Subcutaneous abdominal adipose tissue (tissue), 5 donors: ENCODE measurements at regions not wholly inside any gene's neighbourhood (a gene's known extent, or its start where the extent isn't known, plus 50 kb on each side); places are given as distances from the start of the nearest gene placed in this dataset.

Experiments used
- H3K27ac ChIP-seq: one replicate; pipeline ENCODE4 v1.7.0; 2013; ENCODE audit warnings: low read depth, mild to moderate bottlenecking, inconsistent platforms, low read length, moderate library complexity
- H3K27me3 ChIP-seq, 5 donors: one replicate each; pipeline ENCODE4 v1.7.0; 2013; ENCODE audit warnings: low read length in 5 of 5, inconsistent platforms in 1 of 5; ENCODE audit not compliant: control insufficient read depth in 5 of 5, insufficient read depth in 4 of 5
- H3K36me3 ChIP-seq, 5 donors: one replicate each; pipeline ENCODE4 v1.7.0; 2013; ENCODE audit warnings: low read length in 5 of 5; ENCODE audit not compliant: control insufficient read depth in 5 of 5, insufficient read depth in 5 of 5
- H3K4me1 ChIP-seq, 5 donors: one replicate each; pipeline ENCODE4 v1.7.0; 2013; ENCODE audit warnings: low read length in 5 of 5, mild to moderate bottlenecking in 3 of 5, moderate library complexity in 1 of 5; ENCODE audit not compliant: control insufficient read depth in 5 of 5, insufficient read depth in 5 of 5
- H3K4me3 ChIP-seq, 5 donors: one replicate each; pipeline ENCODE4 v1.7.0; 2013; ENCODE audit warnings: low read length in 5 of 5, low read depth in 1 of 5
- H3K9ac ChIP-seq, 5 donors: one replicate each; pipeline ENCODE4 v1.7.0; 2013; ENCODE audit warnings: low read length in 5 of 5, mild to moderate bottlenecking in 4 of 5, moderate library complexity in 3 of 5
- H3K9me3 ChIP-seq, 5 donors: one replicate each; pipeline ENCODE4 v1.7.0; 2013; ENCODE audit warnings: low read length in 5 of 5; ENCODE audit not compliant: control insufficient read depth in 5 of 5
- donor health status: healthy.
- donor health status: healthy.
- donor health status: healthy.
- donor health status: healthy.
- donor health status: healthy.

- Histone ChIP-seq H3K36me3 (no peaks in the 10 kb centered on the region), H3K4me1 (no peaks in the 10 kb centered on the region), H3K9me3 (no peaks in the 10 kb centered on the region), H3K4me3 (no peak overlapping the region), H3K27ac (no peak overlapping the region), H3K27me3 (no peaks in the 10 kb centered on the region), H3K9ac (no peak overlapping the region)
These were observed 92.3 kb upstream of the PUM3 start for GRCh38 chr9:2936221-2936620.

GRCh38 chr9:2934883-2935282 lies 91.0 kb upstream of the PUM3 start:
- Histone ChIP-seq H3K9ac (no peak overlapping the region), H3K4me3 (no peak overlapping the region), H3K36me3 (no peaks in the 10 kb centered on the region), H3K27ac (no peak overlapping the region), H3K4me1 (no peaks in the 10 kb centered on the region), H3K9me3 (no peaks in the 10 kb centered on the region), H3K27me3 (no peaks in the 10 kb centered on the region)

GRCh38 chr9:2934241-2934650 lies 90.4 kb upstream of the PUM3 start:
- Histone ChIP-seq H3K27me3 (no peaks in the 10 kb centered on the region), H3K9ac (no peak overlapping the region), H3K4me3 (no peak overlapping the region), H3K36me3 (no peaks in the 10 kb centered on the region), H3K4me1 (no peaks in the 10 kb centered on the region), H3K9me3 (no peaks in the 10 kb centered on the region), H3K27ac (no peak overlapping the region)

GRCh38 chr9:2933165-2934095 lies 89.5 kb upstream of the PUM3 start:
- Histone ChIP-seq H3K27me3 (no peaks in the 10 kb centered on the region), H3K9me3 (no peaks in the 10 kb centered on the region), H3K4me3 (no peak overlapping the region), H3K4me1 (no peaks in the 10 kb centered on the region), H3K36me3 (no peaks in the 10 kb centered on the region), H3K27ac (no peak overlapping the region), H3K9ac (no peak overlapping the region)

- Histone ChIP-seq H3K36me3 (no peaks in the 10 kb centered on the region), H3K9me3 (no peaks in the 10 kb centered on the region), H3K27ac (no peak overlapping the region), H3K4me1 (no peaks in the 10 kb centered on the region), H3K27me3 (no peaks in the 10 kb centered on the region), H3K4me3 (no peak overlapping the region), H3K9ac (no peak overlapping the region)
These were observed 84.5 kb upstream of the PUM3 start for GRCh38 chr9:2928411-2928810.

- Histone ChIP-seq H3K27ac (no peak overlapping the region), H3K27me3 (peaks cover 0 to 3% (median 0%) of the 10 kb centered on the region in 5 donors), H3K4me3 (no peak overlapping the region), H3K9me3 (no peaks in the 10 kb centered on the region), H3K9ac (no peak overlapping the region), H3K36me3 (no peaks in the 10 kb centered on the region), H3K4me1 (no peaks in the 10 kb centered on the region)
These were observed 81.1 kb upstream of the PUM3 start for GRCh38 chr9:2925016-2925415.

GRCh38 chr9:2924380-2924768 lies 80.5 kb upstream of the PUM3 start:
- Histone ChIP-seq H3K4me3 (no peak overlapping the region), H3K36me3 (no peaks in the 10 kb centered on the region), H3K9me3 (no peaks in the 10 kb centered on the region), H3K27me3 (peaks cover 0 to 3% (median 0%) of the 10 kb centered on the region in 5 donors), H3K4me1 (no peaks in the 10 kb centered on the region), H3K27ac (no peak overlapping the region), H3K9ac (no peak overlapping the region)

- no peaks in the 10 kb centered on the region for H3K4me1 ChIP-seq
- H3K9me3 ChIP-seq = no peaks in the 10 kb centered on the region
- H3K36me3 ChIP-seq = no peaks in the 10 kb centered on the region
- H3K9ac ChIP-seq = no peak overlapping the region
- H3K27me3 ChIP-seq = peaks cover 0 to 3% (median 0%) of the 10 kb centered on the region in 5 donors
- H3K4me3 ChIP-seq = no peak overlapping the region
- no peak overlapping the region for H3K27ac ChIP-seq
These were observed 80.0 kb upstream of the PUM3 start for GRCh38 chr9:2923766-2924379.

GRCh38 chr9:2919347-2919746 lies 75.5 kb upstream of the PUM3 start:
- no peaks in the 10 kb centered on the region for H3K9me3 ChIP-seq
- H3K27ac ChIP-seq = no peak overlapping the region
- H3K27me3 ChIP-seq = peaks cover 0 to 3% (median 0%) of the 10 kb centered on the region in 5 donors
- H3K4me1 ChIP-seq = peaks cover 0 to 7% (median 0%) of the 10 kb centered on the region in 5 donors
- H3K36me3 ChIP-seq = no peaks in the 10 kb centered on the region
- H3K9ac ChIP-seq = no peak overlapping the region
- H3K4me3 ChIP-seq = no peak overlapping the region

- no peaks in the 10 kb centered on the region for H3K27me3 ChIP-seq
These were observed 72.6 kb upstream of the PUM3 start for GRCh38 chr9:2916382-2916985.

More at GRCh38 chr9:2916382-2916985, 72.6 kb upstream of the PUM3 start:
- no peak overlapping the region for H3K9ac ChIP-seq
- no peak overlapping the region for H3K4me3 ChIP-seq
- H3K36me3 ChIP-seq = no peaks in the 10 kb centered on the region
- H3K9me3 ChIP-seq = peaks cover 0 to 4% (median 0%) of the 10 kb centered on the region in 5 donors
- H3K4me1 ChIP-seq = peaks cover 0 to 7% (median 0%) of the 10 kb centered on the region in 5 donors
- H3K27ac ChIP-seq = no peak overlapping the region
